ENCODE measurements at regions not wholly inside any gene's neighbourhood (a gene's known extent, or its start where the extent isn't known, plus 50 kb on each side); places are given as distances from the start of the nearest gene placed in this dataset.
A peak's percentile ranks its signal among the peaks of the same experiment; 100 is the strongest.

- TF ChIP-seq, protein P1, sequence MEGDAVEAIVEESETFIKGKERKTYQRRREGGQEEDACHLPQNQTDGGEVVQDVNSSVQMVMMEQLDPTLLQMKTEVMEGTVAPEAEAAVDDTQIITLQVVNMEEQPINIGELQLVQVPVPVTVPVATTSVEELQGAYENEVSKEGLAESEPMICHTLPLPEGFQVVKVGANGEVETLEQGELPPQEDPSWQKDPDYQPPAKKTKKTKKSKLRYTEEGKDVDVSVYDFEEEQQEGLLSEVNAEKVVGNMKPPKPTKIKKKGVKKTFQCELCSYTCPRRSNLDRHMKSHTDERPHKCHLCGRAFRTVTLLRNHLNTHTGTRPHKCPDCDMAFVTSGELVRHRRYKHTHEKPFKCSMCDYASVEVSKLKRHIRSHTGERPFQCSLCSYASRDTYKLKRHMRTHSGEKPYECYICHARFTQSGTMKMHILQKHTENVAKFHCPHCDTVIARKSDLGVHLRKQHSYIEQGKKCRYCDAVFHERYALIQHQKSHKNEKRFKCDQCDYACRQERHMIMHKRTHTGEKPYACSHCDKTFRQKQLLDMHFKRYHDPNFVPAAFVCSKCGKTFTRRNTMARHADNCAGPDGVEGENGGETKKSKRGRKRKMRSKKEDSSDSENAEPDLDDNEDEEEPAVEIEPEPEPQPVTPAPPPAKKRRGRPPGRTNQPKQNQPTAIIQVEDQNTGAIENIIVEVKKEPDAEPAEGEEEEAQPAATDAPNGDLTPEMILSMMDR (IDR thresholded peaks at IDR 0.05; ENCODE audit: insufficient read depth, low read depth, low read length) = no peak
- H3K4me3 ChIP-seq (ENCODE audit: low read depth, low read length) = no peak overlapping the region
- DNase-seq (ENCODE audit: low read depth) = no peak
Measured at GRCh38 chr20:60113024-60113724, 155.0 kb downstream of the CDH26 start.

- H3K4me3 ChIP-seq (ENCODE audit: low read depth, low read length) = no peak overlapping the region
- no peak for DNase-seq (ENCODE audit: low read depth)
- TF ChIP-seq, protein P1 (IDR thresholded peaks at IDR 0.05; ENCODE audit: insufficient read depth, low read depth, low read length) = no peak
Measured at GRCh38 chr20:60113771-60114170, 155.5 kb downstream of the CDH26 start.

DNA sequence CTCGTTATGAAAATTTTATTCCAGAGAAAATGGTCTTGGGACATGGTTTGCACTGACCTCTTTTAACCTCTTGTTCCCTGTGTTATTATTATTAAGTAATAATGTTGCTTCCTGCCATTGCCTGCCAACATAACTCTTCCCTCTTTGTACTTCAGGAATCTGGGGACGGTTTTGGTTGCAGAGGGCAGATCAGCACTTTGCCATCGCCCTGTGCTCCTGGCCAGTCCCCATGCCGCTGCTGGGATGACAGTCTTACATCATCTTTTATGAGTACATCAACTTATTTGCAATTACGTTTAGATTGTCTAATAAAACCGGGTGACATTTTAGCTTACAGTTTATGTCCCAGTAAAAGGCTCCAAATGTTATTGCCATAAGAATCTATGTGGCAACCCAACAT is 157.2 kb downstream of the CDH26 start:
- peak; percentile 3 for DNase-seq (ENCODE audit: low read depth)
- H3K4me3 ChIP-seq (ENCODE audit: low read depth, low read length) = no peak overlapping the region
- TF ChIP-seq, protein P1 (IDR thresholded peaks at IDR 0.05; ENCODE audit: insufficient read depth, low read depth, low read length) = no peak

DNA sequence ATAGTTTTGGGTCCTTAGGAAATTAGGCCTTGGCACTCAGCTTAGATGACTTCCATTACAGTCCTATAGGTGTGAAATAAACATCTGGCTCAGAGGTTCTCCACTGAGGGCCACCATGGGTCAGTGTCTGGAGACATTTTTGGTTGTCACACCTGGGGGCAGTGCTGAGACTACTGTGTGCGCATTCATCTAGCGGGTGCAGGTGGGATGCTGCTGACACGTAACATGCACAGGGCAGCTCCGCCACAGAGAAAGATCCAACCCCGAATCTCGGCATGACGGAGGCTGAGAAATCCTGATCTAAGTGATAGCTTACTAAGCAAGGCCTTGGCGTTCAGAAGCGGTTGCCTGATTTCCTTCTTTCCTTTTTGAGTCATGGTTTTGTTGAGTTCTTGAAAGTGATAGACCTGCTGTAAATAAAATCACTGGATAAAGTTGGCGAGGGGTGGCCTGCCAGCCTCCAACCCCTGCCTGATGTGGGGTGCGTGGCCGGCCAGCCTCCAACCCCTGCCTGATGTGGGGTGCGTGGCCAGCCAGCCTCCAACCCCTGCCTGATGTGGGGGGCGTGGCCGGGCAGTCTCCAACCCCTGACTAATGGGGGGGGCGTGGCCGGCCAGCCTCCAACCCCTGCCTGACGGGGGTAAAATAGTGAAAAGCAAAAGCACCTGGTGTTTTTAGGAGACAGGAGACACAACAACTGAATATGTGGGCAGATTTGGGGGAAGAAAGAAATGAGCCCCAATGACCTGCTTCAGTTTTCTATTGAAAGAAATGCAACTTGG is 158.1 kb downstream of the CDH26 start:
- H3K4me3 ChIP-seq (ENCODE audit: low read depth, low read length) = no peak overlapping the region

DNA sequence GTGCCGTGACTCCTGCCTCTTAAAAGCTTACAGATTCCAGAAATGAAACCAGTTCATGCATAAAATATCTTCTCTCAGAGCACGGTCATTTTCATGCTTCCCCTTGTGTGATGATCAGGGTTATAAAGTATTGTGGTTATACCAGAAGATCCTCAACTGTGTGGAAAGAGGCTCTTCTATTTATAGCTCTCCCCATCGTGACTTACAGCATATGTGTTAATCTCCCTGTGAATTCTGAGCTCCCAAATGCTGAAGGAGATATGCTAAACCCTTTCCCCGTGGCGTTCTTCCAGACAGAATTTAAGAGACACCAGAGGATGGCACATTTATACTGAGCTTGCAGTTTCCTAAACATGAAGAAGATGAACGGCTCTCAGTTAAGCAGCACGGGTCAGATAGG is 158.8 kb downstream of the CDH26 start:
- H3K4me3 ChIP-seq (ENCODE audit: low read depth, low read length) = no peak overlapping the region
- DNase-seq (ENCODE audit: low read depth) = peak; percentile 38
- TF ChIP-seq, protein P1 (IDR thresholded peaks at IDR 0.05; ENCODE audit: insufficient read depth, low read depth, low read length) = no peak

More for the DNA sequence above, 158.1 kb downstream of the CDH26 start:
- no peak for DNase-seq (ENCODE audit: low read depth)
- TF ChIP-seq, protein P1 (IDR thresholded peaks at IDR 0.05; ENCODE audit: insufficient read depth, low read depth, low read length) = no peak

- no peak for DNase-seq (ENCODE audit: low read depth)
- H3K4me3 ChIP-seq (ENCODE audit: low read depth, low read length) = no peak overlapping the region
- TF ChIP-seq, protein P1 (IDR thresholded peaks at IDR 0.05; ENCODE audit: insufficient read depth, low read depth, low read length) = no peak
Measured at GRCh38 chr20:60121903-60122302, 163.7 kb downstream of the CDH26 start.
